ENCODE measurements at regions not wholly inside any gene's neighbourhood (a gene's known extent, or its start where the extent isn't known, plus 50 kb on each side); places are given as distances from the start of the nearest gene placed in this dataset.

- TF ChIP-seq CTCF (IDR thresholded peaks at IDR 0.05): no peak
- H3K4me1 ChIP-seq (ENCODE audit: control insufficient read depth in 1 of 2, low read depth in 2 of 2): no peaks in the 10 kb centered on the region
Observed at GRCh38 chr11:32233928-32234327, 143.1 kb downstream of the RCN1 start.

DNA sequence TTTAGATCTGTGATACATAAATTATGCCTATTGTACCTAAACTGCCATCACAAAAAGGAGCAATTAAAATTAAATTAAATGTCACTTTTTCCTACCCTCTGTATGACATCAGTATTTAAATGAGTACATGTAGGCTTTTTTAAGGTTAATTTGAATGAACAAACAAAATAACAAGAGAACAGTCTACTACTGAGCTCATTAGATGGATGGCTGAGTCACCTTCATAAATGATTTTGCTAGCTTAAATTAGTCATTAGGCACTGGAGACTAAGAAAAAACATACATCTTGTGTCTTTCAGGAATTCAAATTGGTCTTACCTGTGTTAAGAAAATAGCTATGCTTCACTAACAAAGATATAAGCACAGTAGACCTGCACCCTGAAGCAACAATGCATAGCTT is 153.6 kb downstream of the RCN1 start:
- no peak for ATAC-seq (ENCODE audit: insufficient number of reproducible peaks, low FRiP score, low read depth)
- no peaks in the 10 kb centered on the region for H3K4me1 ChIP-seq (ENCODE audit: control insufficient read depth in 1 of 2, low read depth in 2 of 2)

More at GRCh38 chr11:32233928-32234327, 143.1 kb downstream of the RCN1 start:
- H3K4me3 ChIP-seq: no peak overlapping the region
- no peaks in the 10 kb centered on the region for H3K9me3 ChIP-seq
- no peaks in the 10 kb centered on the region for H3K36me3 ChIP-seq
- ATAC-seq (ENCODE audit: insufficient number of reproducible peaks, low FRiP score, low read depth) (no peak), DNase-seq (ENCODE audit: low spot score) (no peak)
- no peak overlapping the region for H3K27ac ChIP-seq
- no peaks in the 10 kb centered on the region for H3K27me3 ChIP-seq (replicated peaks; ENCODE audit: insufficient read depth)

DNA sequence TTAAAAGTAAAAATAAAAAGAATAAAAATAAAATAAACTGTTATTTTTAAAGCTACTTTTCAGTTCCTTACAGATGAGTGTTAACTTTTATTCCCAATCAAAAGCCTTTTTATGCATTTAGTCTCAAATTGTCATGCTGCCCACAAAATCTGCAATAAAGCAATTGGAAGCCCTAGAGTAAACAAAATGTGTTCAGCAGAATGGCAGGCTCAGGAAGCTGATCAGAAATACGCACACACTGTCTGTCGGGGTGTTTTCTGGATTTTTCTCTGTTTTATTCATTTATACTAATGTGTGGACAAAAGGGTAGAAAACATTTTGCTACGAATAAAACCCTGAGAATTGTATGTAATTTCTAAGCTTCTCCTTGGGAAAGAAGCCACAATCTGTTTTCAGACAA is 162.8 kb downstream of the RCN1 start:
- no peaks in the 10 kb centered on the region for H3K36me3 ChIP-seq
- TF ChIP-seq CTCF (IDR thresholded peaks at IDR 0.05): no peak
- no peak overlapping the region for H3K27ac ChIP-seq
- ATAC-seq (ENCODE audit: insufficient number of reproducible peaks, low FRiP score, low read depth): no peak
- no peaks in the 10 kb centered on the region for H3K27me3 ChIP-seq (replicated peaks; ENCODE audit: insufficient read depth)
- H3K4me1 ChIP-seq (ENCODE audit: control insufficient read depth in 1 of 2, low read depth in 2 of 2): no peaks in the 10 kb centered on the region
- no peak overlapping the region for H3K4me3 ChIP-seq
- no peaks in the 10 kb centered on the region for H3K9me3 ChIP-seq
- no peak for DNase-seq (ENCODE audit: low spot score)

More for the DNA sequence above, 153.6 kb downstream of the RCN1 start:
- no peaks in the 10 kb centered on the region for H3K9me3 ChIP-seq
- TF ChIP-seq CTCF (IDR thresholded peaks at IDR 0.05): no peak
- no peak overlapping the region for H3K27ac ChIP-seq
- no peak overlapping the region for H3K4me3 ChIP-seq
- no peak for DNase-seq (ENCODE audit: low spot score)
- no peaks in the 10 kb centered on the region for H3K27me3 ChIP-seq (replicated peaks; ENCODE audit: insufficient read depth)
- no peaks in the 10 kb centered on the region for H3K36me3 ChIP-seq

- H3K36me3 ChIP-seq: no peaks in the 10 kb centered on the region
- no peaks in the 10 kb centered on the region for H3K9me3 ChIP-seq
- H3K27me3 ChIP-seq (replicated peaks; ENCODE audit: insufficient read depth): no peaks in the 10 kb centered on the region
- TF ChIP-seq CTCF (IDR thresholded peaks at IDR 0.05): no peak
- no peak overlapping the region for H3K27ac ChIP-seq
- DNase-seq (ENCODE audit: low spot score) (no peak), ATAC-seq (ENCODE audit: insufficient number of reproducible peaks, low FRiP score, low read depth) (no peak)
- H3K4me1 ChIP-seq (ENCODE audit: control insufficient read depth in 1 of 2, low read depth in 2 of 2): no peaks in the 10 kb centered on the region
- H3K4me3 ChIP-seq: no peak overlapping the region
Observed at GRCh38 chr11:32255841-32256240, 165.0 kb downstream of the RCN1 start.

- Histone ChIP-seq H3K4me3 (no peak overlapping the region), H3K36me3 (no peaks in the 10 kb centered on the region), H3K4me1 (ENCODE audit: control insufficient read depth in 1 of 2, low read depth in 2 of 2) (no peaks in the 10 kb centered on the region), H3K27me3 (replicated peaks; ENCODE audit: insufficient read depth) (no peaks in the 10 kb centered on the region), H3K9me3 (no peaks in the 10 kb centered on the region), H3K27ac (no peak overlapping the region)
- no peak for TF ChIP-seq CTCF (IDR thresholded peaks at IDR 0.05)
- DNase-seq (ENCODE audit: low spot score): no peak
- ATAC-seq (ENCODE audit: insufficient number of reproducible peaks, low FRiP score, low read depth): no peak
Observed at GRCh38 chr11:32256466-32256865, 165.6 kb downstream of the RCN1 start.
